Endothelial cell of umbilical vein (primary cell): ENCODE measurements at regions not wholly inside any gene's neighbourhood (a gene's known extent, or its start where the extent isn't known, plus 50 kb on each side); places are given as distances from the start of the nearest gene placed in this dataset.

Experiments used
- MYC ChIP-seq: IDR thresholded peaks from one replicate; pipeline ENCODE4 v1.6.1; 2011; ENCODE audit warnings: mild to moderate bottlenecking, low read depth, low read length
- POLR2A ChIP-seq: IDR thresholded peaks from 2 replicates; pipeline ENCODE4 v1.6.1; 2012; ENCODE audit warnings: low read depth, mild to moderate bottlenecking, control low read depth, low read length
- POLR2AphosphoS5 ChIP-seq: IDR thresholded peaks from 2 replicates; pipeline ENCODE4 v1.6.1; 2012; ENCODE audit warnings: low read depth, mild to moderate bottlenecking, control low read depth, low read length, moderate library complexity; ENCODE audit not compliant: insufficient read depth
- TF ChIP-seq, protein P1 (sequence below), 2 donors: IDR thresholded peaks; 1 replicate in 1 of 2; 2 replicates in 1 of 2; pipeline ENCODE4 v1.5.1; 2011; ENCODE audit warnings: low read length in 2 of 2, mild to moderate bottlenecking in 2 of 2, moderate library complexity in 2 of 2, control low read depth in 1 of 2, inconsistent platforms in 1 of 2, low read depth in 1 of 2; ENCODE audit not compliant: insufficient read depth in 1 of 2; ENCODE audit errors: extremely low read depth in 1 of 2

DNA sequence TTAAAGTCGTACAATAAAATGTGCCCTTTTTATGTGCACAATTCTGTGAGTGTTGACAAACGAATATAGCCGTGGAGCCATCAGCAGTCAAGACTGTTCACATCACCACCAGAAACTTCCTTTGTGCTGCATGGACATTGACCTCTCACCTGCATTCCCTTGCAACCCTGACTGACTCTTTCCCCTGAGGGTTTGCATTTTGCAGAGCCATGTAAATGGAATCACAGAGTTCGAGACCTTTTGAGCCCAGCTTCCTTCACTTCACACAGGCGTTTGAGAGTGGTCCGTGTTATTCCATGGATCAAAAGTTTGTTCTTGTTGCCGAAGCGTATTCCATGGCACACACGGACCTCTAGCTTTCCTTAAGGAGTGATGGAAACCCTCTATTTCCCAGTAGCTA is 328.2 kb downstream of the DRD1 start:
- TF ChIP-seq, protein P1, sequence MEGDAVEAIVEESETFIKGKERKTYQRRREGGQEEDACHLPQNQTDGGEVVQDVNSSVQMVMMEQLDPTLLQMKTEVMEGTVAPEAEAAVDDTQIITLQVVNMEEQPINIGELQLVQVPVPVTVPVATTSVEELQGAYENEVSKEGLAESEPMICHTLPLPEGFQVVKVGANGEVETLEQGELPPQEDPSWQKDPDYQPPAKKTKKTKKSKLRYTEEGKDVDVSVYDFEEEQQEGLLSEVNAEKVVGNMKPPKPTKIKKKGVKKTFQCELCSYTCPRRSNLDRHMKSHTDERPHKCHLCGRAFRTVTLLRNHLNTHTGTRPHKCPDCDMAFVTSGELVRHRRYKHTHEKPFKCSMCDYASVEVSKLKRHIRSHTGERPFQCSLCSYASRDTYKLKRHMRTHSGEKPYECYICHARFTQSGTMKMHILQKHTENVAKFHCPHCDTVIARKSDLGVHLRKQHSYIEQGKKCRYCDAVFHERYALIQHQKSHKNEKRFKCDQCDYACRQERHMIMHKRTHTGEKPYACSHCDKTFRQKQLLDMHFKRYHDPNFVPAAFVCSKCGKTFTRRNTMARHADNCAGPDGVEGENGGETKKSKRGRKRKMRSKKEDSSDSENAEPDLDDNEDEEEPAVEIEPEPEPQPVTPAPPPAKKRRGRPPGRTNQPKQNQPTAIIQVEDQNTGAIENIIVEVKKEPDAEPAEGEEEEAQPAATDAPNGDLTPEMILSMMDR (IDR thresholded peaks at IDR 0.05; ENCODE audit: extremely low read depth in 1 of 2, insufficient read depth in 1 of 2, low read depth in 1 of 2, low read length in 2 of 2) = no peak
- TF ChIP-seq POLR2AphosphoS5 = no peak
- TF ChIP-seq POLR2A = no peak
- TF ChIP-seq MYC = no peak
